ENCODE measurements at regions not wholly inside any gene's neighbourhood (a gene's known extent, or its start where the extent isn't known, plus 50 kb on each side); places are given as distances from the start of the nearest gene placed in this dataset.

- H3K27ac ChIP-seq, result no peak overlapping the region
- no peak for DNase-seq (ENCODE audit: low spot score)
- TF ChIP-seq, protein P1, sequence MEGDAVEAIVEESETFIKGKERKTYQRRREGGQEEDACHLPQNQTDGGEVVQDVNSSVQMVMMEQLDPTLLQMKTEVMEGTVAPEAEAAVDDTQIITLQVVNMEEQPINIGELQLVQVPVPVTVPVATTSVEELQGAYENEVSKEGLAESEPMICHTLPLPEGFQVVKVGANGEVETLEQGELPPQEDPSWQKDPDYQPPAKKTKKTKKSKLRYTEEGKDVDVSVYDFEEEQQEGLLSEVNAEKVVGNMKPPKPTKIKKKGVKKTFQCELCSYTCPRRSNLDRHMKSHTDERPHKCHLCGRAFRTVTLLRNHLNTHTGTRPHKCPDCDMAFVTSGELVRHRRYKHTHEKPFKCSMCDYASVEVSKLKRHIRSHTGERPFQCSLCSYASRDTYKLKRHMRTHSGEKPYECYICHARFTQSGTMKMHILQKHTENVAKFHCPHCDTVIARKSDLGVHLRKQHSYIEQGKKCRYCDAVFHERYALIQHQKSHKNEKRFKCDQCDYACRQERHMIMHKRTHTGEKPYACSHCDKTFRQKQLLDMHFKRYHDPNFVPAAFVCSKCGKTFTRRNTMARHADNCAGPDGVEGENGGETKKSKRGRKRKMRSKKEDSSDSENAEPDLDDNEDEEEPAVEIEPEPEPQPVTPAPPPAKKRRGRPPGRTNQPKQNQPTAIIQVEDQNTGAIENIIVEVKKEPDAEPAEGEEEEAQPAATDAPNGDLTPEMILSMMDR (IDR thresholded peaks at IDR 0.05), result no peak
- no peak overlapping the region for H3K4me3 ChIP-seq
Measured at GRCh38 chr4:14562901-14563300, 439.4 kb upstream of the CPEB2 start.

DNA sequence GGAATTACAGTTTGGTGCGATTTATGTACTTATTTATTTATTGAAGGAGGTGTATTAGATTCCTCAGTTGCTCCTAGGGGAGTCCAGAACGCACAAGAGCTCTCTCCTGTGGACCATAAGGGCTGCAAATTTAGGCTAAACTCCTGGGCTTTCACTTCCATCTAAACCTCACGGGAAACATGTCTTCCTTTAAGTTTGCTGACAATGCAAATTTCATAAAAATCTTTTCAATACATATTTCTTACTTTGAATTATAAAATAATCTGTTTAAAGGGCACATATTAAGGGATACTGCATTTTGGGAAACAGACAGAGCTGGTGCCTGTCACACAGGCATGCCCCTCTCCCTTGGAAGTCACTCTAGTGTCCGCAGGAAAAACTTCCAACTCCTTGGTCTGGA is 438.0 kb upstream of the CPEB2 start:
- H3K27ac ChIP-seq, result no peak overlapping the region
- TF ChIP-seq, protein P1 (IDR thresholded peaks at IDR 0.05), result no peak
- H3K4me3 ChIP-seq, result no peak overlapping the region
- DNase-seq (ENCODE audit: low spot score), result no peak

DNA sequence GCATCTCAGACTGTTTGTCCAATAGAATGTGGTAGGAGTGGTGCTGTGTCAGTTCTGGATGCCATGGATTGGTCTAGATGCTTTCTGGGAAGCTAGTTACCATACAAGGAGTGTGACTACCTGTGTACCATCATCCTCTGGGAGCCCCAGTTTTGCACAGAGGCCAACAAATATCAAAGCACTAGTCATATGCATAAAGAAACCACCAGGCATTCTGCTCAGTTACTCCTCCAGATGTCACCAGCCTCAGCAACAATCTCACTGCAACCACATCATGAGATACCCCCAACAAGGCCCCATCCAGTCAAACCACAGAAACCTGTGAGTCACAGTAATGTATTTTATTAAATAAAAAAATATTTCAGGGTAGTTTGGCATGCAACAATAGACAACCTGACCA is 435.8 kb upstream of the CPEB2 start:
- DNase-seq (ENCODE audit: low spot score), result no peak
- TF ChIP-seq, protein P1 (IDR thresholded peaks at IDR 0.05), result no peak
- no peak overlapping the region for H3K4me3 ChIP-seq

DNA sequence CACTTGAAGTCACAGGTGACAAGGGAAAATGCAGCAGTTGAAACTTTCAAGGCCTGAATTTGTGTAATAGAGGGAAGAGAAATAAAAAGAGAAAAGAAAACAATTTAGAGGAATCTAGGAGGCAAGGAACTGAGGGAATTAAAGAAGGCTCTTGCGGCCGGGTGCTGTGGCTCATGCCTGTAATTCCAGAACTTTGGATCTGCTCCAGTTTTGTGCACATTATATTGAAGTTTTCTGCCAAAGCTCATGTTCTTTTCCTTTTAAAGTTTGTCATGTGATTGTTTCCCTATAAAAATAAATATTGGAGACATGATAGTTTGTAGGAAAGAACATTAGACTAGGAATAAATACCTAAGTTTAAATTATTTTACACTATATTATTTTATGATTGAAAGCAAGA is 433.9 kb upstream of the CPEB2 start:
- Histone ChIP-seq H3K4me3 (no peak overlapping the region), H3K27ac (no peak overlapping the region)
- no peak for DNase-seq (ENCODE audit: low spot score)
- TF ChIP-seq, protein P1 (IDR thresholded peaks at IDR 0.05), result no peak

More for the DNA sequence above, 435.8 kb upstream of the CPEB2 start:
- no peak overlapping the region for H3K27ac ChIP-seq

DNA sequence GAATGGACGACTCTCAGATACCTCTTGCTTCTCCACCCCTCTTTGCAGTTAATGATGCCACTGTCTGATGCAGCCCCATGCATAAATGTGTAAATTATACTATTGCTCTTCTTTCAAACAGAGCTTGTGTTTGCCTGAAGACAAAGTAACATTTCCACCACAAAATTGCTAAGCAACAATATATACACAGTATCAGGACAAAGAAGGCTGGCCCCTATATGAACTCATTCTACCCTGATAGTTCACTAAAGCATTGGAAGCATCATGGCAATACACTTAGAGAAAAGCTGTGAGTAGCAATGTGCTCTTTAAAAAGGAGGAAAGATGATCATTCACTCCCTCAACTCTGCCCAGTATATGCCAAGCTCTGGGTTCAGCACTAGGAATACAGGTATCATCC is 427.0 kb upstream of the CPEB2 start:
- TF ChIP-seq, protein P1 (IDR thresholded peaks at IDR 0.05), result no peak
- no peak for DNase-seq (ENCODE audit: low spot score)
- Histone ChIP-seq H3K27ac (no peak overlapping the region), H3K4me3 (no peak overlapping the region)

- H3K4me3 ChIP-seq, result no peak overlapping the region
- no peak overlapping the region for H3K27ac ChIP-seq
- DNase-seq (ENCODE audit: low spot score), result no peak
- TF ChIP-seq, protein P1 (IDR thresholded peaks at IDR 0.05), result no peak
Measured at GRCh38 chr4:14575919-14576318, 426.4 kb upstream of the CPEB2 start.

GRCh38 chr4:14580061-14580460 is 422.2 kb upstream of the CPEB2 start:
- Histone ChIP-seq H3K27ac (no peak overlapping the region), H3K4me3 (no peak overlapping the region)
- TF ChIP-seq, protein P1 (IDR thresholded peaks at IDR 0.05), result no peak
- DNase-seq (ENCODE audit: low spot score), result no peak

Measured in coronary artery (tissue), 2 donors.